ENCODE measurements at regions not wholly inside any gene's neighbourhood (a gene's known extent, or its start where the extent isn't known, plus 50 kb on each side); places are given as distances from the start of the nearest gene placed in this dataset.

DNA sequence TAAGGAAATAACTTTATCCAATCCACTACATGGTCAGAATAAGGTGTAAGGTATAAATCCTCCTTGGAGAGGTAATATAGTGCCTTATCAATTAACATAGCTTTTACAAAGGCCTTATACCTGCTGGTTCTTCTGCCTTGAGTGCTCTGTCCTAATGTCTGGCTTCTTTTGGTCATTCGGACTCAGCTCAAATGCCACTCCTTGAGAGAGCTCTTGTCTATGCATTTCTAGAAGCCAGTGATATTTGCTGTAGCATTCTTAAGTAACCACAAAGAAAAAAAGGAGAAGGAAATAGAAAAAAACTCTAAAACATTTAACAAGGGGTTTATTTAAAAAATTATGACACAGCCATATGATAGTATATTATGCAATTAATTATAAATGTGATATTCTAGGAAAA is 444.8 kb upstream of the SLIT2 start:
- TF ChIP-seq, protein P1, sequence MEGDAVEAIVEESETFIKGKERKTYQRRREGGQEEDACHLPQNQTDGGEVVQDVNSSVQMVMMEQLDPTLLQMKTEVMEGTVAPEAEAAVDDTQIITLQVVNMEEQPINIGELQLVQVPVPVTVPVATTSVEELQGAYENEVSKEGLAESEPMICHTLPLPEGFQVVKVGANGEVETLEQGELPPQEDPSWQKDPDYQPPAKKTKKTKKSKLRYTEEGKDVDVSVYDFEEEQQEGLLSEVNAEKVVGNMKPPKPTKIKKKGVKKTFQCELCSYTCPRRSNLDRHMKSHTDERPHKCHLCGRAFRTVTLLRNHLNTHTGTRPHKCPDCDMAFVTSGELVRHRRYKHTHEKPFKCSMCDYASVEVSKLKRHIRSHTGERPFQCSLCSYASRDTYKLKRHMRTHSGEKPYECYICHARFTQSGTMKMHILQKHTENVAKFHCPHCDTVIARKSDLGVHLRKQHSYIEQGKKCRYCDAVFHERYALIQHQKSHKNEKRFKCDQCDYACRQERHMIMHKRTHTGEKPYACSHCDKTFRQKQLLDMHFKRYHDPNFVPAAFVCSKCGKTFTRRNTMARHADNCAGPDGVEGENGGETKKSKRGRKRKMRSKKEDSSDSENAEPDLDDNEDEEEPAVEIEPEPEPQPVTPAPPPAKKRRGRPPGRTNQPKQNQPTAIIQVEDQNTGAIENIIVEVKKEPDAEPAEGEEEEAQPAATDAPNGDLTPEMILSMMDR (IDR thresholded peaks at IDR 0.05): no peak
- no peak for TF ChIP-seq POLR2A (IDR thresholded peaks at IDR 0.05)
